Esophagus muscularis mucosa (tissue), 4 donors: ENCODE measurements at regions not wholly inside any gene's neighbourhood (a gene's known extent, or its start where the extent isn't known, plus 50 kb on each side); places are given as distances from the start of the nearest gene placed in this dataset.

ENCODE experiments used
- DNase-seq: peaks from one replicate; pipeline ENCODE4 v3.0.0-alpha.2; 2017; ENCODE audit errors: extremely low spot score
- H3K27ac ChIP-seq, 4 donors: fragments of 200-600 bp; sonication (generic); replicated peaks in 1 of 4; 1 replicate in 3 of 4; 2 replicates in 1 of 4; pipeline ENCODE4 v1.5.1; 2016 to 2019; ENCODE audit warnings: mild to moderate bottlenecking in 1 of 4
- H3K27me3 ChIP-seq, 4 donors: fragments of 200-600 bp; sonication (generic); one replicate each; pipeline versions ENCODE4 v1.5.1 to v1.6.0; 2016 to 2019
- H3K36me3 ChIP-seq, 4 donors: fragments of 200-600 bp; sonication (generic); one replicate each; pipeline ENCODE4 v1.5.1; 2016 to 2019
- H3K4me1 ChIP-seq, 4 donors: fragments of 200-600 bp; sonication (generic); one replicate each; pipeline ENCODE4 v1.5.1; 2016 to 2019
- H3K4me3 ChIP-seq, 4 donors: fragments of 200-600 bp; sonication (generic); 1 replicate in 2 of 4; 2 replicates in 2 of 4; pipeline ENCODE4 v1.5.1; 2016 to 2019; ENCODE audit warnings: mild to moderate bottlenecking in 4 of 4, moderate library complexity in 1 of 4
- H3K9me3 ChIP-seq, 4 donors: fragments of 200-600 bp; sonication (generic); 1 replicate in 3 of 4; 2 replicates in 1 of 4; pipeline ENCODE4 v1.5.1; 2016 to 2019
- EP300 ChIP-seq: sonication (generic); formaldehyde crosslinking; IDR thresholded peaks from one replicate; pipeline ENCODE4 v1.6.1; 2017; ENCODE audit warnings: antibody characterized with exemption
- POLR2A ChIP-seq: fragments of 450-650 bp; IDR thresholded peaks from one replicate; pipeline ENCODE4 v1.6.1; 2017; ENCODE audit warnings: antibody characterized with exemption, moderate library complexity, mild to moderate bottlenecking, low read depth
- POLR2AphosphoS5 ChIP-seq, 2 donors: sonication (generic); formaldehyde crosslinking; IDR thresholded peaks; one replicate each; pipeline ENCODE4 v1.6.1; 2017; ENCODE audit warnings: antibody characterized with exemption in 2 of 2
- WGBS: methylation state at CpG from one replicate; pipeline ENCODE4 v1.1.5; 2018; 5-methylcytosine and 5-hydroxymethylcytosine counted together
- intact Hi-C: fragments of 100-400 bp; cut with DNase I; formaldehyde crosslinking; loops from one replicate; pipeline ENCODE4 v1.15.1; 2023
- TF ChIP-seq, protein P1 (sequence below), 3 experiments: fragments of 200-600 bp in 2 of 3; fragments of 450-650 bp in 1 of 3; sonication (generic) in 2 of 3; IDR thresholded peaks; one replicate each; pipeline ENCODE4 v1.5.1; 2017 to 2019; ENCODE audit warnings: antibody characterized with exemption in 3 of 3, mild to moderate bottlenecking in 2 of 3, moderate library complexity in 1 of 3

DNA sequence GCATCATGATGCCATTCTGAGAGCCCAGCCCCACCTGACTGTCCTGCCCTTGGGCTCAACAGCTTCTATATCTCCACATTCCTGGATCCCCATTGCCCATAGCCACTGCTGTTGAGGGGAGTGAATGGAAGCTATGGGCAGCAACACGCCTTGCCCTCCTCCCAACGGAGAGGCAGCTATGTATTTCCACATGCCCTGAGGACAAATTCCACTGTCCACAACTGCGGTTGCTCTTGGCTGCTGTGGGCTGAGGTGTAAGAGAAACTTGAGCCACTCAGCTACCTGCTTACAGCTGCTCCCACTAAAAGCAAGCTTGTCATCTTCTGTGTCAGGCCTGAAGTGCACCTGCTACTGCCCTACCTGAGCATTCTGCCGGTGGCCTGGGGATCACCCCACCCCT lies 222.9 kb downstream of the PSAT1 start:
- TF ChIP-seq, protein P1, sequence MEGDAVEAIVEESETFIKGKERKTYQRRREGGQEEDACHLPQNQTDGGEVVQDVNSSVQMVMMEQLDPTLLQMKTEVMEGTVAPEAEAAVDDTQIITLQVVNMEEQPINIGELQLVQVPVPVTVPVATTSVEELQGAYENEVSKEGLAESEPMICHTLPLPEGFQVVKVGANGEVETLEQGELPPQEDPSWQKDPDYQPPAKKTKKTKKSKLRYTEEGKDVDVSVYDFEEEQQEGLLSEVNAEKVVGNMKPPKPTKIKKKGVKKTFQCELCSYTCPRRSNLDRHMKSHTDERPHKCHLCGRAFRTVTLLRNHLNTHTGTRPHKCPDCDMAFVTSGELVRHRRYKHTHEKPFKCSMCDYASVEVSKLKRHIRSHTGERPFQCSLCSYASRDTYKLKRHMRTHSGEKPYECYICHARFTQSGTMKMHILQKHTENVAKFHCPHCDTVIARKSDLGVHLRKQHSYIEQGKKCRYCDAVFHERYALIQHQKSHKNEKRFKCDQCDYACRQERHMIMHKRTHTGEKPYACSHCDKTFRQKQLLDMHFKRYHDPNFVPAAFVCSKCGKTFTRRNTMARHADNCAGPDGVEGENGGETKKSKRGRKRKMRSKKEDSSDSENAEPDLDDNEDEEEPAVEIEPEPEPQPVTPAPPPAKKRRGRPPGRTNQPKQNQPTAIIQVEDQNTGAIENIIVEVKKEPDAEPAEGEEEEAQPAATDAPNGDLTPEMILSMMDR (IDR thresholded peaks at IDR 0.05), result no peak
- TF ChIP-seq POLR2AphosphoS5 (IDR thresholded peaks at IDR 0.05), result no peak
- TF ChIP-seq POLR2A, result no peak
- no peak for TF ChIP-seq EP300
- no peak overlapping the region for H3K27ac ChIP-seq
- peaks cover 0 to 48% (median 20%) of the 10 kb centered on the region in 4 donors for H3K9me3 ChIP-seq
- no peak overlapping the region for H3K4me3 ChIP-seq
- no peaks in the 10 kb centered on the region for H3K36me3 ChIP-seq
- H3K27me3 ChIP-seq, result no peaks in the 10 kb centered on the region
- intact Hi-C loops, result no loop called here
- 96% methylated on average over 3 of the region's 4 CpGs for WGBS
- H3K4me1 ChIP-seq, result no peaks in the 10 kb centered on the region
- no peak for DNase-seq

DNA sequence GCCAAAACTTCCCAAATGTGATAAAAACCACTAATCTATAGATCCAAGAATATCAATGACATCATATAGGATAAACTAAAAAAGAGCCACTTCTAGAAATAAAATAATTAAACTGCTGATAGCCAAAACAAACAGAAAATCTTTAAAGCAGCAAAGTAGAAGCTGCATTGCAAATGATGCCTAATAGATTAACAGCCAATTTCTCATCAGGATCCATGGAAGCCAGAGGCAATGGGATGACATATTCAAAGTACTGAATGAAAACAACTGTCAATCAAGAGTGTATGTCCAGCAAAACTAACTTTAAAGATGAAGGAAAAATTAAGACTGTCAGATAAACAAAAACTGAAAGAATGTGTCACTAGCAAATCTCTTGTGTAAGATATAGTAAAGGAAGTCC lies 224.8 kb downstream of the PSAT1 start:
- TF ChIP-seq POLR2AphosphoS5 (IDR thresholded peaks at IDR 0.05) (no peak), POLR2A (no peak), EP300 (no peak)
- TF ChIP-seq, protein P1 (IDR thresholded peaks at IDR 0.05), result no peak
- Histone ChIP-seq H3K9me3 (peaks cover 0 to 43% (median 20%) of the 10 kb centered on the region in 4 donors), H3K4me1 (no peaks in the 10 kb centered on the region), H3K27ac (no peak overlapping the region), H3K27me3 (no peaks in the 10 kb centered on the region), H3K36me3 (no peaks in the 10 kb centered on the region), H3K4me3 (no peak overlapping the region)
- intact Hi-C loops, result no loop called here
- DNase-seq, result no peak

DNA sequence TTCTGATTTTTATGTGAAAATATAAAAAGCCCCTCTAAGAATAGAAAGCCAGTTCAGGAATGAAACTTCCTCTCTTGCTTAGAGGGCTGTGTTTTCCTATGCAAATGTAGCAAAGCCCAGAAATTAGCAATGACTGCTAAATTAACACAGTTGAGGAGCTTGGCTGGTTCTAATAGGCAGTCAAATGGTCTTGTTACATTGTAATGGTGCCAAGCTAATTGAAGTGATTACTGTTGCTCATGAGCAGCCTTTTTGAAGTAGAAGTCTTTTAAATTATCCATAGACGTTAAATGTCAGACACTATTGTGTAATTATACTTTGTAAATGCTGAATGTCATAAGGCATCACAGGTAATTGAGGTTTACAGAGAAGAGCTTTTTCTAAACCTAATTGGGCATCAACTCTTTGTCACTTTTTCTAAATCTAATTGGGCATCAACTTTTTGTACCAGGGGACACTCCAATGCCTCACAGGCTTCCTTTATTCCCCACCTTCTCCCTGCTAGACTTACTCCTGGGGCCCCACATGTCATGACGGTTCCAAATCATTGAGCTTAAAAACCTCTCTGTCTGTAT lies 229.1 kb downstream of the PSAT1 start:
- Histone ChIP-seq H3K4me3 (no peak overlapping the region), H3K36me3 (no peaks in the 10 kb centered on the region), H3K4me1 (no peaks in the 10 kb centered on the region), H3K27ac (no peak overlapping the region), H3K27me3 (no peaks in the 10 kb centered on the region), H3K9me3 (peaks cover 0 to 12% (median 5%) of the 10 kb centered on the region in 4 donors)
- intact Hi-C loops, result no loop called here
- DNase-seq, result no peak
- WGBS, result 91% methylated on average over 2 of the region's 2 CpGs
- TF ChIP-seq, protein P1 (IDR thresholded peaks at IDR 0.05), result no peak
- TF ChIP-seq EP300, result no peak
- TF ChIP-seq POLR2AphosphoS5 (IDR thresholded peaks at IDR 0.05), result no peak
- TF ChIP-seq POLR2A, result no peak

DNA sequence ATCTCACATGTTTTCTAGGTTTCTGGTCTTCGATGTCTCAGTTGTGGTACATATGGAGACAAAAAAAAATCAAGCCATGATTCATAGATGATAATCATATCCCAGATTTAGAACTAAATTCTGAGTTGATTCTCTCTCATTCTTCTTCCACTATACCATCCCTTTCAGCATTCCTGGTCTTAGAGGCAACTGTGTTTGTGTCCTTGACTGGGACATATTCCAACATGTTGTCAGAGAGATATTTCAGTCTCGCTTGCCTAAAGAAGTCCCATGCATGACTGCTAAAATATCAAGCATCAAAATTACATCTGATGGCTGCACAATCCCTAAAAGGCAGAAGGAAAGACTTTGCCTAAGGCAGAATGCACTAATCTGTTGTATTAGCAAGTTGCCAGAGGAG lies 236.6 kb downstream of the PSAT1 start:
- WGBS, result 68% methylated on average over 2 of the region's 2 CpGs
- intact Hi-C loops, result no loop called here
- no peak overlapping the region for H3K27ac ChIP-seq

More for the DNA sequence above, 236.6 kb downstream of the PSAT1 start:
- no peak overlapping the region for H3K4me3 ChIP-seq
- no peaks in the 10 kb centered on the region for H3K9me3 ChIP-seq
- no peaks in the 10 kb centered on the region for H3K36me3 ChIP-seq
- no peaks in the 10 kb centered on the region for H3K4me1 ChIP-seq
- no peaks in the 10 kb centered on the region for H3K27me3 ChIP-seq
- no peak for DNase-seq
- TF ChIP-seq POLR2AphosphoS5 (IDR thresholded peaks at IDR 0.05), result no peak
- TF ChIP-seq, protein P1 (IDR thresholded peaks at IDR 0.05), result no peak
- TF ChIP-seq EP300, result no peak
- no peak for TF ChIP-seq POLR2A
